Osteoblast (primary cell): ENCODE measurements at regions not wholly inside any gene's neighbourhood (a gene's known extent, or its start where the extent isn't known, plus 50 kb on each side); places are given as distances from the start of the nearest gene placed in this dataset.

ENCODE experiments used
- DNase-seq: peaks from one replicate; pipeline ENCODE4 v3.0.0; 2011; ENCODE audit warnings: low spot score, mixed read lengths; ENCODE audit not compliant: insufficient read length; ENCODE audit errors: missing footprints
- H2AFZ ChIP-seq: 2 replicates; pipeline ENCODE4 v1.6.0; 2011; ENCODE audit warnings: mild to moderate bottlenecking, low read length
- H3K27ac ChIP-seq: 2 replicates; pipeline ENCODE4 v1.5.1; 2011; ENCODE audit warnings: mild to moderate bottlenecking, low read depth, low read length, moderate library complexity
- H3K27me3 ChIP-seq: 2 replicates; pipeline ENCODE4 v1.6.0; 2012; ENCODE audit warnings: mild to moderate bottlenecking, control low read depth, inconsistent platforms, low read length, moderate library complexity; ENCODE audit not compliant: insufficient read depth
- H3K36me3 ChIP-seq: 2 replicates; pipeline ENCODE4 v1.5.1; 2011; ENCODE audit warnings: mild to moderate bottlenecking, low read length, control low read depth, moderate library complexity; ENCODE audit not compliant: insufficient read depth
- H3K4me1 ChIP-seq: 2 replicates; pipeline ENCODE4 v1.5.1; 2011; ENCODE audit warnings: mild to moderate bottlenecking, low read length, control low read depth, moderate library complexity; ENCODE audit not compliant: insufficient read depth
- H3K4me2 ChIP-seq: 2 replicates; pipeline ENCODE4 v1.6.0; 2011; ENCODE audit warnings: mild to moderate bottlenecking, low read length; ENCODE audit not compliant: insufficient read depth
- H3K4me3 ChIP-seq: fragments of 200-600 bp; sonication (generic); 3 replicates; pipeline ENCODE4 v1.5.1; 2012; ENCODE audit warnings: mild to moderate bottlenecking, low read length, inconsistent platforms; ENCODE audit not compliant: insufficient read depth
- H3K79me2 ChIP-seq: 2 replicates; pipeline ENCODE4 v1.6.0; 2012; ENCODE audit warnings: mild to moderate bottlenecking, low read length, control low read depth, inconsistent platforms; ENCODE audit not compliant: insufficient read depth
- H3K9me3 ChIP-seq: 2 replicates; pipeline ENCODE4 v1.5.1; 2011; ENCODE audit warnings: low read depth, low read length, control low read depth
- H4K20me1 ChIP-seq: 2 replicates; pipeline ENCODE4 v1.6.0; 2012; ENCODE audit warnings: mild to moderate bottlenecking, low read length, control low read depth; ENCODE audit not compliant: insufficient read depth
- TF ChIP-seq, protein P1 (sequence below): IDR thresholded peaks from 2 replicates; pipeline ENCODE4 v1.5.1; 2011; ENCODE audit warnings: mild to moderate bottlenecking, low read depth, low read length, moderate library complexity; ENCODE audit errors: extremely low read depth

- Histone ChIP-seq H4K20me1 (no peaks in the 10 kb centered on the region), H3K27ac (no peak overlapping the region), H3K9me3 (no peaks in the 10 kb centered on the region), H3K4me3 (no peak overlapping the region), H2AFZ (no peak overlapping the region), H3K36me3 (no peaks in the 10 kb centered on the region), H3K4me2 (no peak overlapping the region), H3K27me3 (no peaks in the 10 kb centered on the region), H3K4me1 (no peaks in the 10 kb centered on the region), H3K79me2 (no peaks in the 10 kb centered on the region)
- TF ChIP-seq, protein P1, sequence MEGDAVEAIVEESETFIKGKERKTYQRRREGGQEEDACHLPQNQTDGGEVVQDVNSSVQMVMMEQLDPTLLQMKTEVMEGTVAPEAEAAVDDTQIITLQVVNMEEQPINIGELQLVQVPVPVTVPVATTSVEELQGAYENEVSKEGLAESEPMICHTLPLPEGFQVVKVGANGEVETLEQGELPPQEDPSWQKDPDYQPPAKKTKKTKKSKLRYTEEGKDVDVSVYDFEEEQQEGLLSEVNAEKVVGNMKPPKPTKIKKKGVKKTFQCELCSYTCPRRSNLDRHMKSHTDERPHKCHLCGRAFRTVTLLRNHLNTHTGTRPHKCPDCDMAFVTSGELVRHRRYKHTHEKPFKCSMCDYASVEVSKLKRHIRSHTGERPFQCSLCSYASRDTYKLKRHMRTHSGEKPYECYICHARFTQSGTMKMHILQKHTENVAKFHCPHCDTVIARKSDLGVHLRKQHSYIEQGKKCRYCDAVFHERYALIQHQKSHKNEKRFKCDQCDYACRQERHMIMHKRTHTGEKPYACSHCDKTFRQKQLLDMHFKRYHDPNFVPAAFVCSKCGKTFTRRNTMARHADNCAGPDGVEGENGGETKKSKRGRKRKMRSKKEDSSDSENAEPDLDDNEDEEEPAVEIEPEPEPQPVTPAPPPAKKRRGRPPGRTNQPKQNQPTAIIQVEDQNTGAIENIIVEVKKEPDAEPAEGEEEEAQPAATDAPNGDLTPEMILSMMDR = no peak
- no peak for DNase-seq
Observed at GRCh38 chr6:86730216-86730615, 207.1 kb upstream of the HTR1E start.

DNA sequence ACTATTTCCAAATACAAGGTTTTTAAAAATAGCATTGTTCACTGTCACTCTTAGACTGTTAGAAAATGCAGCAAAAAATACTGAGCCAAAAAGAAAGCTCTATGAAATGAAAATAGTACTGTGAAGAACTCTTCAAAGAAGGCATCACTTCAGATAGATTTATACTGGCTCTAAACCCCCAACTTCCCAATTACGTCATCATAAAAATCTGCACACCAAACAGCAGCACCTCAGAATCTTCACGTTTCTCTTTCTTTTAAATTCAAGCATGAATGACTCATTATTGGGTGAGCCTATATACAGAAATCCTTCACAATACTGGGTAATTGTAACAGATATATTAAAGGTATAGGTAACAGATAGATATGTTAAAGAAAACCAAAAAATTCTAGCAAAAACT is 208.4 kb upstream of the HTR1E start:
- TF ChIP-seq, protein P1 = no peak
- Histone ChIP-seq H3K27ac (no peak overlapping the region), H3K4me3 (no peak overlapping the region)

GRCh38 chr6:86724695-86725094 is 212.6 kb upstream of the HTR1E start:
- Histone ChIP-seq H3K27ac (no peak overlapping the region), H4K20me1 (no peaks in the 10 kb centered on the region), H3K4me3 (no peak overlapping the region), H3K4me2 (no peak overlapping the region), H3K27me3 (no peaks in the 10 kb centered on the region), H3K4me1 (no peaks in the 10 kb centered on the region), H3K79me2 (no peaks in the 10 kb centered on the region), H3K9me3 (peaks cover 2% of the 10 kb centered on the region), H2AFZ (no peak overlapping the region), H3K36me3 (no peaks in the 10 kb centered on the region)
- no peak for DNase-seq
- TF ChIP-seq, protein P1 = no peak

More for the DNA sequence above, 208.4 kb upstream of the HTR1E start:
- Histone ChIP-seq H4K20me1 (no peaks in the 10 kb centered on the region), H3K36me3 (no peaks in the 10 kb centered on the region), H3K79me2 (no peaks in the 10 kb centered on the region), H3K4me2 (no peak overlapping the region), H3K4me1 (no peaks in the 10 kb centered on the region), H3K9me3 (no peaks in the 10 kb centered on the region), H2AFZ (no peak overlapping the region), H3K27me3 (no peaks in the 10 kb centered on the region)
- DNase-seq = no peak

DNA sequence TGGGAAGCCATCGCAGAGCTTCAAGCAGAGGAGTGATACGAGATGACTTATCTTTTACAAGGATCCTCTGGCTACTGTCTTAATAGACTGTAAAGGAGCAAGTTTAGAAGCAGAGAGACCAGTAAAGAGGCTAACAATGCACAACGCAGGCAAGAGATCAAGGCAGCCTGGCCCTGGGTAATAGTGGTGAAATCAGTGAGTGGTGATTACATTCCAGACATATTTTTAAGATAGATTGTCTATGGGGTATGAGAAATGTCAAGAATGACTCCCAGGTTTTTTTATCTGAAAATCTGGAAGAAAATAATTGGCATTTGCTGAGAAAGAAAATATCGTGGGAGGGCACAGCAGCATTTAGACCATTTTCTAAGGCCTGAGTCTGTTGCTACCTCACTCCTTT is 213.6 kb upstream of the HTR1E start:
- H3K36me3 ChIP-seq = no peaks in the 10 kb centered on the region
- peaks cover 2% of the 10 kb centered on the region for H3K9me3 ChIP-seq
- no peaks in the 10 kb centered on the region for H4K20me1 ChIP-seq
- no peaks in the 10 kb centered on the region for H3K4me1 ChIP-seq
- H3K4me2 ChIP-seq = no peak overlapping the region
- H2AFZ ChIP-seq = no peak overlapping the region
- TF ChIP-seq, protein P1 = no peak
- no peaks in the 10 kb centered on the region for H3K79me2 ChIP-seq
- no peaks in the 10 kb centered on the region for H3K27me3 ChIP-seq
- no peak overlapping the region for H3K4me3 ChIP-seq
- DNase-seq = no peak
- no peak overlapping the region for H3K27ac ChIP-seq
